H1 (cell line): ENCODE measurements at regions not wholly inside any gene's neighbourhood (a gene's known extent, or its start where the extent isn't known, plus 50 kb on each side); places are given as distances from the start of the nearest gene placed in this dataset.

ENCODE experiments used
- ATF2 ChIP-seq: IDR thresholded peaks from 2 replicates; pipeline ENCODE4 v1.6.1; 2012; ENCODE audit warnings: low read length, inconsistent platforms
- ATF3 ChIP-seq: IDR thresholded peaks from 2 replicates; pipeline ENCODE4 v1.6.1; 2011; ENCODE audit warnings: low read depth, mild to moderate bottlenecking, low read length; ENCODE audit not compliant: insufficient read depth
- CTCF ChIP-seq, 3 experiments: IDR thresholded peaks; 1 replicate in 2 of 3; 2 replicates in 1 of 3; pipeline versions ENCODE4 v1.5.1 to v1.6.1; 2011; ENCODE audit warnings: low read length in 3 of 3, mild to moderate bottlenecking in 3 of 3, inconsistent platforms in 2 of 3, low read depth in 1 of 3, moderate library complexity in 1 of 3; ENCODE audit not compliant: insufficient read depth in 1 of 3; ENCODE audit errors: control extremely low read depth in 1 of 3
- EP300 ChIP-seq, 2 experiments: IDR thresholded peaks; 1 replicate in 1 of 2; 2 replicates in 1 of 2; pipeline ENCODE4 v1.6.1; 2011 to 2012; ENCODE audit warnings: low read depth in 2 of 2, low read length in 2 of 2, mild to moderate bottlenecking in 2 of 2, borderline replicate concordance in 1 of 2, inconsistent platforms in 1 of 2, moderate library complexity in 1 of 2
- EZH2 ChIP-seq: fragments of 200-600 bp; sonication (generic); IDR thresholded peaks from 2 replicates; pipeline ENCODE4 v1.7.1; 2012; ENCODE audit warnings: low read depth, mild to moderate bottlenecking, moderate library complexity, low read length, inconsistent platforms; ENCODE audit not compliant: severe bottlenecking
- HDAC2 ChIP-seq, 2 experiments: fragments of 300-600 bp in 1 of 2; sonication (generic) in 1 of 2; IDR thresholded peaks; 2 replicates each; pipeline ENCODE4 v1.6.1; 2011 to 2012; ENCODE audit warnings: low read depth in 2 of 2, low read length in 2 of 2, mild to moderate bottlenecking in 2 of 2, moderate library complexity in 2 of 2, borderline replicate concordance in 1 of 2, inconsistent platforms in 1 of 2
- JUND ChIP-seq: IDR thresholded peaks from 2 replicates; pipeline ENCODE4 v1.6.1; 2011; ENCODE audit warnings: mild to moderate bottlenecking, improper control_type of control experiment, low read length
- MAX ChIP-seq: IDR thresholded peaks from 2 replicates; pipeline ENCODE4 v1.6.1; 2012; ENCODE audit warnings: inconsistent platforms
- NANOG ChIP-seq: IDR thresholded peaks from 2 replicates; pipeline ENCODE4 v1.6.1; 2011; ENCODE audit warnings: low read length, low read depth, mild to moderate bottlenecking, inconsistent platforms; ENCODE audit not compliant: insufficient read depth, poor library complexity, severe bottlenecking
- POLR2A ChIP-seq, 2 experiments: IDR thresholded peaks; 1 replicate in 1 of 2; 2 replicates in 1 of 2; pipeline ENCODE4 v1.6.1; 2011; ENCODE audit warnings: low read depth in 2 of 2, low read length in 2 of 2, mild to moderate bottlenecking in 2 of 2; ENCODE audit errors: control extremely low read depth in 1 of 2
- RAD21 ChIP-seq, 2 experiments: IDR thresholded peaks in 1 of 2; conservative IDR thresholded peaks in 1 of 2; 2 replicates each; pipeline ENCODE4 v1.6.1; 2011; ENCODE audit warnings: low read depth in 2 of 2, low read length in 2 of 2, improper control_type of control experiment in 1 of 2, inconsistent platforms in 1 of 2, mild to moderate bottlenecking in 1 of 2, moderate library complexity in 1 of 2
- TAF1 ChIP-seq: IDR thresholded peaks from 2 replicates; pipeline ENCODE4 v1.6.1; 2011; ENCODE audit warnings: mild to moderate bottlenecking, low read depth, low read length
- TEAD4 ChIP-seq: IDR thresholded peaks from 2 replicates; pipeline ENCODE4 v1.6.1; 2012; ENCODE audit warnings: low read depth, low read length, inconsistent platforms, mixed read lengths
- YY1 ChIP-seq: IDR thresholded peaks from 2 replicates; pipeline ENCODE4 v1.6.1; 2011; ENCODE audit warnings: low read depth, mild to moderate bottlenecking, low read length

- no peak for TF ChIP-seq CTCF (IDR thresholded peaks at IDR 0.05; ENCODE audit: control extremely low read depth in 1 of 3, insufficient read depth in 1 of 3, low read depth in 1 of 3, low read length in 3 of 3)
- no peak for TF ChIP-seq RAD21 (IDR thresholded peaks at IDR 0.05 in 1 of 2, conservative IDR thresholded peaks at IDR 0.05 in 1 of 2; ENCODE audit: low read depth in 2 of 2, low read length in 2 of 2)
- TF ChIP-seq ATF3: no peak
- no peak for TF ChIP-seq EZH2
- no peak for TF ChIP-seq EP300 (IDR thresholded peaks at IDR 0.05; ENCODE audit: borderline replicate concordance in 1 of 2, low read depth in 2 of 2, low read length in 2 of 2)
- TF ChIP-seq TEAD4: no peak
- TF ChIP-seq MAX: no peak
- TF ChIP-seq JUND: no peak
- TF ChIP-seq ATF2: no peak
- no peak for TF ChIP-seq YY1
- no peak for TF ChIP-seq NANOG
- TF ChIP-seq POLR2A (IDR thresholded peaks at IDR 0.05; ENCODE audit: control extremely low read depth in 1 of 2, low read depth in 2 of 2, low read length in 2 of 2): no peak
- TF ChIP-seq HDAC2 (IDR thresholded peaks at IDR 0.05; ENCODE audit: borderline replicate concordance in 1 of 2, low read depth in 2 of 2, low read length in 2 of 2): no peak
- TF ChIP-seq TAF1: no peak
These were observed 144.7 kb downstream of the CNTN3 start for GRCh38 chr3:74469713-74470112.
